Choroid plexus epithelial cell (primary cell): ENCODE measurements at regions not wholly inside any gene's neighbourhood (a gene's known extent, or its start where the extent isn't known, plus 50 kb on each side); places are given as distances from the start of the nearest gene placed in this dataset.

Experiments
- DNase-seq: peaks from one replicate; pipeline ENCODE4 v3.0.0-alpha.2; 2010; ENCODE audit warnings: low read depth
- H3K4me3 ChIP-seq: 2 replicates; pipeline ENCODE4 v1.5.1; 2011; ENCODE audit warnings: low read depth, mild to moderate bottlenecking, control low read depth, low read length, moderate library complexity
- TF ChIP-seq, protein P1 (sequence below): conservative IDR thresholded peaks from 2 replicates; pipeline ENCODE4 v1.5.1; 2011; ENCODE audit warnings: low read depth, mild to moderate bottlenecking, control low read depth, inconsistent platforms, low read length, moderate library complexity

GRCh38 chr5:28012538-28012937, 974.2 kb upstream of the CDH9 start:
- TF ChIP-seq, protein P1, sequence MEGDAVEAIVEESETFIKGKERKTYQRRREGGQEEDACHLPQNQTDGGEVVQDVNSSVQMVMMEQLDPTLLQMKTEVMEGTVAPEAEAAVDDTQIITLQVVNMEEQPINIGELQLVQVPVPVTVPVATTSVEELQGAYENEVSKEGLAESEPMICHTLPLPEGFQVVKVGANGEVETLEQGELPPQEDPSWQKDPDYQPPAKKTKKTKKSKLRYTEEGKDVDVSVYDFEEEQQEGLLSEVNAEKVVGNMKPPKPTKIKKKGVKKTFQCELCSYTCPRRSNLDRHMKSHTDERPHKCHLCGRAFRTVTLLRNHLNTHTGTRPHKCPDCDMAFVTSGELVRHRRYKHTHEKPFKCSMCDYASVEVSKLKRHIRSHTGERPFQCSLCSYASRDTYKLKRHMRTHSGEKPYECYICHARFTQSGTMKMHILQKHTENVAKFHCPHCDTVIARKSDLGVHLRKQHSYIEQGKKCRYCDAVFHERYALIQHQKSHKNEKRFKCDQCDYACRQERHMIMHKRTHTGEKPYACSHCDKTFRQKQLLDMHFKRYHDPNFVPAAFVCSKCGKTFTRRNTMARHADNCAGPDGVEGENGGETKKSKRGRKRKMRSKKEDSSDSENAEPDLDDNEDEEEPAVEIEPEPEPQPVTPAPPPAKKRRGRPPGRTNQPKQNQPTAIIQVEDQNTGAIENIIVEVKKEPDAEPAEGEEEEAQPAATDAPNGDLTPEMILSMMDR, result no peak
- no peak overlapping the region for H3K4me3 ChIP-seq
- no peak for DNase-seq

GRCh38 chr5:28009576-28009975, 971.2 kb upstream of the CDH9 start:
- TF ChIP-seq, protein P1, result no peak
- H3K4me3 ChIP-seq, result no peak overlapping the region
- no peak for DNase-seq

DNA sequence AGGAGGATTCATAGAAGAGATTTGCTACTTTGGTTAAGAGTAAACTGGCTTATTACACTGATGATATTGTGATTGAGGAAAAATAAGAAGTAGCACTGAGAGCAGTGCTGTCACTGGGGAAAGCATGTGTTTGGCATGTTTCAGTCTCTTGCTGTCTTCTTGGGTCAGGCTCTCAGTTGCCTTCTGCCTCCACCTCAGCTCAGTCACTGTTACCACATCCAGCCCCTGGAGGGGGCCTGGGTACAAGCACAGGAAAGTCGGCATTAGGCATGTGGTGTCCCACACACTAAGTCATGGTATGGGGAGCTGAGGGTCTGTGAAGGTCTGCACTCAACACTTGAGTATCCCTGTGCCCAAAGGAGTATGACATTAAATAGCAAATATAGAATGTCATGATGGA, 958.3 kb upstream of the CDH9 start:
- H3K4me3 ChIP-seq, result no peak overlapping the region
- TF ChIP-seq, protein P1, result no peak
- no peak for DNase-seq

GRCh38 chr5:27995867-27996266, 957.5 kb upstream of the CDH9 start:
- H3K4me3 ChIP-seq, result no peak overlapping the region
- DNase-seq, result no peak
- TF ChIP-seq, protein P1, result no peak

DNA sequence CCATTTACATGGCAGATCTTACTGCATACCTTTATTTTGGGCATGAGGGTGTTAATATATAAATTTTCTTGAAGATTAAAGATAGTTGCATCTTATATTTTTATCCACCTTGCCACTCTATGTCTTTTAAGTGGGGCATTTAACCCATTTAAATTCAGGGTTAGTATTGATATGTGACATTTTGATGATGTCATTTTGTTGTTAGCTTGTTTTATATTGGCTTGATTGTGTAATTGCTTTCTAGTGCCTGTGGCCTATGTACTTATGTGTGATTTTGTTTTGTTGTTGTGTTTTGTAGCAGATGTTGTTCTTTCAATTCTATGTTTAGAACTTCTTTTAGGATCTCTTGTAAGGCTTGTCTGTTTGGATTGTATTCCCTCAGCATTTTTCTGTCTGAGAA, 939.9 kb upstream of the CDH9 start:
- no peak for DNase-seq
- no peak overlapping the region for H3K4me3 ChIP-seq
- TF ChIP-seq, protein P1, result no peak

DNA sequence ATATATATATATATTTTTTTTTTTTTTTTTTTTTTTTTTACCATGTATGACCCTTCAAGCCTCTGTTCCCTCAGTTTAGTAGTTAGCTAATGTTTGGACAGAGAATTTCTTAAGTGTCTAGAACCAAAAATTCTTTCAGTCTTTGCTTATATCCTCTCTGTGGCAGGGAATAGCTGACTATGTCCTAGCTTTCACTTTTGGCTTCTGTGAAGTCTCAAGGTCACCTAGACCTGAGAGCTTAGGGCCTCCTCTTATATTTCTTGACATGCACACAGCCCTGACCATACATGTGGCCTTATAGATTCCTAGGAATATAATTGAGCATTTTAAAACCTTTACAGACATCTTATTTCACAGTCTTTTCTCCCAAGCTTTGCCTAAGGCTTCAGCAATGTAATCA, 930.8 kb upstream of the CDH9 start:
- peak; percentile 13 for DNase-seq
- TF ChIP-seq, protein P1, result no peak
- no peak overlapping the region for H3K4me3 ChIP-seq

DNA sequence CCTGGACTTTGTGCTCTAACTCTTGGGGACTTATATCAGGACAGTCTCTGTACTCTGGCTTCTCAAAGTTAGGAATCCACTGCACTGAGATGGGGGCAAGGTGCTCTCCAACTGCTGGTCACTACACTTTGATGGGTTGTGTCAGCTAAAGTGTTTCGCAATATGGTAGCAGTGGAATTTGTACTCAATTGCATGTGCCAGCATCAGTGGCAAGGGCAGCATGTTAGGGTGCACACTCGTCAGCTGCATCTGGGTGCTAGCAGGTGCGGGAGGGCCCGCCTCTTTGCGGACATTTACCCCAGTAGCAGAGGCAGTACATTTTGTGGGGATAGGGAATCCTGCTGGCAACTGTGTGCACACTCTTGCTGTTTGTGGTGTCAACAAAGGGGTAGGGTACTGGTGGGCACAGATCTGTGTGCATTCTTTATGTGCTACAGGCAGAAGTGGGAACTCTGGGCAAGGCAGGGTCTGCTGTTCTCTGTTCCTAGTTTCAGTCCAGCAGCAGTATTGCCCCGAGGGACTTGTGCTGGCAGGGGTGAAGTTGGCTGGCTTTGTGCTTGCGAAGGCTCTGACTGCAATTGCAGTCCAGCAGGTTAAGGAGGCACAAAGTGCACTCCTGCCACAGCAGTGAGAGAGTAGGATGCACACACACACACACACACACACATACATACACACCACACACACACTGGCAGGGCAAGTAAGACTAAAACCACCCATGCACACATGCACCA, 924.8 kb upstream of the CDH9 start:
- H3K4me3 ChIP-seq, result no peak overlapping the region
- TF ChIP-seq, protein P1, result no peak
- no peak for DNase-seq
